AG04449 (cell line): ENCODE measurements at regions not wholly inside any gene's neighbourhood (a gene's known extent, or its start where the extent isn't known, plus 50 kb on each side); places are given as distances from the start of the nearest gene placed in this dataset.

Experiments used
- CTCF ChIA-PET: fragments of 350-600 bp; formaldehyde crosslinking; extraction: SDS; loops from one replicate; lab custom pipeline; 2021; ENCODE audit warnings: antibody characterized with exemption; lab: Yijun Ruan, JAX
- POLR2A ChIA-PET: fragments of 400-600, 350-600 bp; formaldehyde crosslinking; extraction: SDS; loops from one replicate; lab custom pipeline; 2020; ENCODE audit warnings: antibody characterized with exemption, inconsistent platforms; lab: Yijun Ruan, JAX
- DNase-seq: peaks from one replicate; pipeline ENCODE4 v3.0.0-alpha.2; 2010; ENCODE audit warnings: low read depth, low spot score
- H3K4me3 ChIP-seq: 2 replicates; pipeline ENCODE4 v1.5.1; 2011; ENCODE audit warnings: low read depth, mild to moderate bottlenecking, control low read depth, low read length
- TF ChIP-seq, protein P1 (sequence below): IDR thresholded peaks from one replicate; pipeline ENCODE4 v1.5.1; 2011; ENCODE audit warnings: mild to moderate bottlenecking, moderate library complexity, low read length, control low read depth, inconsistent platforms; ENCODE audit not compliant: insufficient read depth; ENCODE audit errors: missing control alignments

DNA sequence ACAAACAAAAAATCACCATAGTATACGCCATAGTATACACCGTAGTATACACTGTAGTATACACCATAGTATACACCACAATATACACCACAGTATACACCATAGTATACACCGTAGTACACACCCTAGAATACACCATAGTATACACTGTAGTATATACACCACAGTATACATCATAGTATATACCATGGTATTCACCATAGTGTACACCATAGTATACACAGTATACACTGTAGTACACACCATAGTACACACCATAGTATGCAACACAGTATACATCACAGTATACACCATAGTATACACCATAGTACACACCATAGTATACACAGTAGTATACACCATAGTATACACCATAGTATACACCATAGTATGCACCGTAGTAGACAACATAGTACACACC is 157.6 kb upstream of the ADARB2 start:
- ChIA-PET CTCF (no interaction called here), POLR2A (no interaction called here)
- TF ChIP-seq, protein P1, sequence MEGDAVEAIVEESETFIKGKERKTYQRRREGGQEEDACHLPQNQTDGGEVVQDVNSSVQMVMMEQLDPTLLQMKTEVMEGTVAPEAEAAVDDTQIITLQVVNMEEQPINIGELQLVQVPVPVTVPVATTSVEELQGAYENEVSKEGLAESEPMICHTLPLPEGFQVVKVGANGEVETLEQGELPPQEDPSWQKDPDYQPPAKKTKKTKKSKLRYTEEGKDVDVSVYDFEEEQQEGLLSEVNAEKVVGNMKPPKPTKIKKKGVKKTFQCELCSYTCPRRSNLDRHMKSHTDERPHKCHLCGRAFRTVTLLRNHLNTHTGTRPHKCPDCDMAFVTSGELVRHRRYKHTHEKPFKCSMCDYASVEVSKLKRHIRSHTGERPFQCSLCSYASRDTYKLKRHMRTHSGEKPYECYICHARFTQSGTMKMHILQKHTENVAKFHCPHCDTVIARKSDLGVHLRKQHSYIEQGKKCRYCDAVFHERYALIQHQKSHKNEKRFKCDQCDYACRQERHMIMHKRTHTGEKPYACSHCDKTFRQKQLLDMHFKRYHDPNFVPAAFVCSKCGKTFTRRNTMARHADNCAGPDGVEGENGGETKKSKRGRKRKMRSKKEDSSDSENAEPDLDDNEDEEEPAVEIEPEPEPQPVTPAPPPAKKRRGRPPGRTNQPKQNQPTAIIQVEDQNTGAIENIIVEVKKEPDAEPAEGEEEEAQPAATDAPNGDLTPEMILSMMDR = no peak
- DNase-seq = no peak
- H3K4me3 ChIP-seq = no peak overlapping the region

DNA sequence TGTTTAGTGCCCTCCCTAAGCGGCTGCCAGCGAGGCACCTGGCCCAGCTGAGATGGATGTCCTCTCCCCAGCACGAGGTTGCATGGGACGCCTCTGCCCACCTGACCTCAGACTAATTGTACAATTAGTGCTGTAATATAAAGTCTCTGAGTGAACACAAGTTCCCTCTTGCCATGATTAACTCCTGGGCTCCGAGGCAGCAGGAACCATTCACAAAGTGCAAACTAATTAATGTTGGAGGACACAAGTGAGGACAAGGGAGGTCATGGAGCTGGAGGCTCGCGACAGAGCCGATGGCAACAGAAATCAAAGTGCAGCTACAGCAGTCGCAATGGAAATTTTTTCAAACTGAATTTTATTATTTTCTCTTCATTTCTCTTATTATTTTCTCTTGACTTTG is 156.6 kb upstream of the ADARB2 start:
- ChIA-PET CTCF (no interaction called here), POLR2A (no interaction called here)
- TF ChIP-seq, protein P1 = no peak
- no peak for DNase-seq
- H3K4me3 ChIP-seq = no peak overlapping the region

DNA sequence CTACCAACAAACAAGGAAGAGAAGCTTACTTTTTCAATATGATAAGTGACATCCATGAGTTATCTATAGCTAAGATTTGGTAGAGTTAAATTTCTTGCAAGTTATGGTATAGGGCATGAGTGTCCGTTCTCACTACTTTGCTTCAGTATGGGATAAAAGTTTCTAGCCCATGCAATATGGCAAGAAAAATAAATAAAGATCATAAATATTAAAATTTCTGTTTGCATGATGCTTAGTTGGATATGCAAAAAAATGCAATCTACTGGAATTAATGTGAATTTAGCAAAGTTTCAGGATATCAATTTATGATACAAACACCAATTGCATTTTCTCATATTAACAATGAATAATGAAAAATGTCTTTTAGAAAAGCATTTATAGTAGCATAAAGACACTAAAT is 148.7 kb upstream of the ADARB2 start:
- CTCF ChIA-PET = no interaction called here
- TF ChIP-seq, protein P1 = no peak
- POLR2A ChIA-PET = no interaction called here
- no peak overlapping the region for H3K4me3 ChIP-seq
- DNase-seq = no peak

DNA sequence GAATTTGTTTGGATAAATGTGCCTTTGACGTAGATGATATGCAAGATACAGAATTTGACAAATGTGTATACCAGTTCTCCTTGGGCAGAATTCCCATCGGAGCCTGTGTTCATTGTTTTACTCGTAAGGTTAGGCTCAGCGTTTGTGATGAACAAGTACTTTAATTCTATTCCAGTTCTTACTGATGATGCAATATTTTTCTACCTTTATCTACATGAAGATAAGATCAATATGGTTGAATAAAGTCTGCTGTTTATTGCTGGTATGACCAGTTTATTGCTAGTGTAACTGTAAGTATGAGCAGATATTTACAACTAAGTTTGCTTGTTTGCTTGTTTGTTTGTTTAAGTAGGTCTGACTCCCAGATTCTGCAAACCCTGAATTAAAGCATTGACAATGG is 145.4 kb upstream of the ADARB2 start:
- no peak overlapping the region for H3K4me3 ChIP-seq
- ChIA-PET POLR2A (no interaction called here), CTCF (no interaction called here)
- DNase-seq = no peak
- TF ChIP-seq, protein P1 = no peak

DNA sequence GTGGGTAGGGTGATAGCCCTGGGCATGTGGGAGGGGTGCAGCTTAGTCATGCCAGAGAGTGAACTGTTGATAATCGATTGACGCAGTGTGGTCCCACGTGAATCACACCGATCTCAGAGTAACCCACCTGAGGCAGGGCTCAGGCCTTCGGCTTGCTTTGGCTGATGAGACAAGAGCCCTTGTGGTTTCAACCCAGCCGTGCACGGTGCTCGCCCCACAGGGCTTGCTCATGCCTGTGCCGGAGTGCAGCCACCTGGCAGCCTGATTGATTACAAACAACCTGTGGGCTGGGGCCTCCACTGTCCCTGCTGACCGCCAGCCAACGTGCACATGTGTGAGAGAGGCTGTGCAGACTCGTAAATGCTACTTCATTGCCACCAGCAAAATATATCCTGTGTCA is 144.9 kb upstream of the ADARB2 start:
- POLR2A ChIA-PET = no interaction called here
- CTCF ChIA-PET = no interaction called here
- no peak for DNase-seq
- TF ChIP-seq, protein P1 = no peak
- H3K4me3 ChIP-seq = no peak overlapping the region

DNA sequence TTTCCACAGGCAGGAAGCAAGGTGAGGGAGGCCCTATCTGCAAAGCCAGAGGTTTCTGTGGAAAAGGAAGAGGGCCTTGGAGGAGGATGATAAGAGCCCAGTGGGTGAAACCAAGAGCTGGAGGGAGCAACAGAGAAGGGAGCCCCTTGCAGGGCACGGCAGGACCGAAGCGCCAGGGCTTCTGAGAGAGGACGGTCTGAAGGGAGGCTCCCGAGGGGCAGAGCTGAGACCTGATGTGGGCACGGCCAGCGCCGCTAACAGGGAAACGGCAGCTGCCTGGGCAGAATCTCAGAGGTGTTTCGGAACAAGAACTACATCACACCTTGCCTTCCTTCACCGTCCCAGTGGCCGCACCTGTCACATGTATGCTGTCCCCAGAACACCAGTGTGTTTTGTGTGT is 144.3 kb upstream of the ADARB2 start:
- H3K4me3 ChIP-seq = no peak overlapping the region
- ChIA-PET POLR2A (no interaction called here), CTCF (no interaction called here)
- TF ChIP-seq, protein P1 = no peak
- no peak for DNase-seq
